ENCODE measurements at regions not wholly inside any gene's neighbourhood (a gene's known extent, or its start where the extent isn't known, plus 50 kb on each side); places are given as distances from the start of the nearest gene placed in this dataset.
"Not testable (repeated sequence)": the region's sequence is repeated elsewhere in the genome, so short reads cannot be mapped to it uniquely, and the experiment has no call there.

DNA sequence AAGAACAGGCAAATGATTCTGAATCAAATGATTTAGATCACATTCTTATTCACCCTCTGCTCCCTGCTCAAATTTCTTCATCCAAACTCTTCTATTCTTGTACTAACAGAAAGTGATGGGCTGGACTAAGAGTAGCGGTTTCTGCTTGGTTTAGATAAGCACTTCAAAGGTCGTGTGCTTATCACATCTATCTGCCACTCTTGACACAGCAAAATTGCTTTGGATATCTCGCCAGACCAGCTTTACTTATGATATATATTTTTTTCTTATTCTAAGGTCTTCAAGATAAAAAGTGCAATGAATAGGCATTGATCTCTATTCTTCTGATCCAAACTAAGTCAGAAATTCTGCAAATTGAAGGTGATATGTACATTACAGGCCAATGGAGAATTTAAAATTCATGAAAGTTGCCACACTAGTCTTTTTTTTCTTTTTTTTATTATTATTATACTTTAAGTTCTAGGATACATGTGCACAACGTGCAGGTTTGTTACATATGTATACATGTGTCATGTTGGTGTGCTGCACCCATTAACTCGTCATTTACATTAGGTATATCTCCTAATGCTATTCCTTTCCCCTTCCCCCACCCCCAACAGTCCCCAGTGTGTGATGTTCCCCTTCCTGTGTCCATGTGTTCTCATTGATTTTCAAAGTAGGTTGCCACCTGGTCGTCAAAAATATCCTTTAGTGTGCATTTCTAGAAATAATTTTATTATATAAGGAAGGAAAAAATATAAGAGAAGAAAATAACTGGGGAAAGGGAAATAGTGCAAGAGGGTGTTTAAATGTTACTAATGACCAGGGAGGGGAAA is 1941.0 kb upstream of the RAG2 start:
- no peaks in the 10 kb centered on the region for H3K4me1 Mint-ChIP-seq
- H3K36me3 Mint-ChIP-seq (ENCODE audit: low read depth) = no peaks in the 10 kb centered on the region
- H3K4me3 Mint-ChIP-seq = no peak overlapping the region
- no peak overlapping the region for H3K27ac Mint-ChIP-seq
- H3K27me3 Mint-ChIP-seq = no peaks in the 10 kb centered on the region
- ATAC-seq (replicated peaks) = no peak
- H3K9me3 Mint-ChIP-seq = peaks cover 11% of the 10 kb centered on the region

DNA sequence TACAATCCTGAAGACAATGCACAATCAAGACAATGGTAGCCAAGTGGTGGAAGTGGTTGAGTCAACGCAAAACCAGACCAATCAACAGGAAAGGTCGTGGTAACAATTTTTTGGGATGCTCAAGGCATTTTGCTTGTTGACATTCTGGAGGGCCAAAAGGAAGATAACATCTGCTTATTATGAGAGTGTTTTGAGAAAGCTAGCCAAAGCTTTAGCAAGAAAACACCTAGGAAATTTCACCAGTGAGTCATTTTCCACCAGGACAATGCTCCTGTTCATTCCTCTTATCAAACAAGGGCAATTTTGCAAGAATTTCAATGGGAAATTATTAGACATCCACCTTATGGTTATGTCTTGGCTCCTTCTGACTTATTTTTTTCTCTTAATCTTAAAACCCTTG is 1932.2 kb upstream of the RAG2 start:
- H3K4me3 Mint-ChIP-seq = no peak overlapping the region
- no peaks in the 10 kb centered on the region for H3K27me3 Mint-ChIP-seq
- H3K4me1 Mint-ChIP-seq = no peaks in the 10 kb centered on the region
- ATAC-seq (replicated peaks) = no peak
- H3K27ac Mint-ChIP-seq = no peak overlapping the region
- peaks cover 21% of the 10 kb centered on the region for H3K9me3 Mint-ChIP-seq
- no peaks in the 10 kb centered on the region for H3K36me3 Mint-ChIP-seq (ENCODE audit: low read depth)

DNA sequence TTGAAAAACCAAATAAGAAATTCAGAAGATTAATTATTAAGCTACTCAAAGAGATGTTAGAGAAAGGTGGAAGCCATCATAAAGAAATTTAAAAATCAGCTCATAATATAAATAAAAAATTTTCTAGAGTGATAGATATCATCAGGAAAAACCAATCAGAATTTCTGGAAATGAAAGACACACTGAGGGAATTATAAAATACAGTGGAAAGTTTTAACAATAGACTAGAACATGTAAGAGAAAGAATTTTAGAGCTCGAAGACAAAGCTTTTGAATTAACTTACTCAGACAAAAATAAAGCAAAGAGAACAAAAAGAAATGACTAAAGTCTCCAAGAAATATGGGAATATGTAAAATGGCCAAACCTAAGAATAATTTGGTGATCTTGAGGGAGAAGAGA is 1926.9 kb upstream of the RAG2 start:
- H3K9me3 Mint-ChIP-seq = peaks cover 25% of the 10 kb centered on the region
- H3K4me1 Mint-ChIP-seq = no peaks in the 10 kb centered on the region
- no peak overlapping the region for H3K27ac Mint-ChIP-seq
- no peak for ATAC-seq (replicated peaks)
- H3K4me3 Mint-ChIP-seq = no peak overlapping the region
- H3K36me3 Mint-ChIP-seq (ENCODE audit: low read depth) = no peaks in the 10 kb centered on the region
- no peaks in the 10 kb centered on the region for H3K27me3 Mint-ChIP-seq

DNA sequence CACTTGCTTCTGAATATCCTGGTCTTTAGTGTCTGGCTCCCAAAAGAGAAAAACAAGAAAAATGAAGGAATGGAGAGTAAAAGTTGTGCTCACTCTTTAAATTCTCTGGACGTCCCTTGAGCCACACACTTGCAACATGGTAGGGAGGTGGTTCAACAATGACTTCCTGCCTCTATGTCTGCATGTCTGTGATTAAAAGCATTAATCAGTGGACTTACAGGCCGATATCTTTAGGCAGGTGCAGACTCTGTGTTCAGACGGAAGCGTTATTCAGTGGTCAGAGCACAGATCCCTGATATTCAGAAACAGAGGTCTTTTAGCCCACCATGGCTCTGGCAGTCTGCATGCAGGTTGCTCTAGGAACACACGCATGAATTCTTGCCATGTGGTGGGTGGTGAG is 1920.0 kb upstream of the RAG2 start:
- peaks cover 13% of the 10 kb centered on the region for H3K9me3 Mint-ChIP-seq
- no peaks in the 10 kb centered on the region for H3K27me3 Mint-ChIP-seq
- H3K27ac Mint-ChIP-seq = no peak overlapping the region
- ATAC-seq (replicated peaks) = no peak
- H3K36me3 Mint-ChIP-seq (ENCODE audit: low read depth) = no peaks in the 10 kb centered on the region
- H3K4me3 Mint-ChIP-seq = no peak overlapping the region
- H3K4me1 Mint-ChIP-seq = no peaks in the 10 kb centered on the region

DNA sequence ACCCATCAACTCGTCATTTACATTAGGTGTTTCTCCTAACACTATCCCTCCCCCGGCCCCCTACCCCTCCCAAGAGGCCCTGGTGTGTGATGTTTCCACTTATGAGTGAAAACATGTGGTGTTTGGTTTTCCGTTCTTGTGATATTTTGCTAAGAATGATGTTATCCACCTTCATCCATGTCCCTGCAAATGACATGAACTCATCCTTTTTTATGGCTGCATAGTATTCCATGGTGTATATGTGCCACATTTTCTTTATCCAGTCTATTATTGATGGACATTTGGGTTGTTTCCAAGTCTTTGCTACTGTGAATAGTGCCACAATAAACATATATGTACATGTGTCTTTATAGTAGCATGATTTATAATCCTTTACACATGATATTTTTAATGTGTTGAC is 1914.8 kb upstream of the RAG2 start:
- H3K9me3 Mint-ChIP-seq = peaks cover 15% of the 10 kb centered on the region
- not testable (repeated sequence) for H3K27ac Mint-ChIP-seq; ATAC-seq (replicated peaks); H3K27me3 Mint-ChIP-seq; H3K4me3 Mint-ChIP-seq; H3K36me3 Mint-ChIP-seq (ENCODE audit: low read depth); H3K4me1 Mint-ChIP-seq

GRCh38 chr11:38510041-38510440 is 1912.0 kb upstream of the RAG2 start:
- Mint-ChIP-seq H3K4me3 (no peak overlapping the region), H3K27me3 (no peaks in the 10 kb centered on the region), H3K36me3 (ENCODE audit: low read depth) (no peaks in the 10 kb centered on the region), H3K4me1 (no peaks in the 10 kb centered on the region), H3K27ac (no peak overlapping the region), H3K9me3 (peaks cover 8% of the 10 kb centered on the region)
- ATAC-seq (replicated peaks) = no peak

DNA sequence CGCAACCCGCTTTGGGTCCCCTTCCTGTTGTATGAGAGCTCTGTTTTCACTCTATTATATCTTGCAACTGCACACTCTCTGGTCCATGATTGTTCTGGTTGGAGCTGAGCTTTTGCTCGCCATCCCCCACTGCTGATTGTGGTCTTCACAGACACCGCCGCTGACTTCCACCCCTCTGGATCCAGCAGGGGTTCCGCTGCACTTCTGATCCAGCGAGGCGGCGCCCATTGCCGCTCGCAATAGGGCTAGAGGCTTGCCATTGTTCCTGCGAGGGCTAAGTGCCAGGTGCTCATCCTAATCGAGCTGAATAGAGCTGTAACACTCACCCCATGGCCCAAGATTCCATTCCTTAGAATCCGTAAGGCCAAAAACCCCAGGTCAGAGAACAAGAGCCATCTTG is 1905.8 kb upstream of the RAG2 start:
- Mint-ChIP-seq H3K36me3 (ENCODE audit: low read depth) (no peaks in the 10 kb centered on the region), H3K27me3 (no peaks in the 10 kb centered on the region), H3K27ac (no peak overlapping the region), H3K9me3 (peaks cover 4% of the 10 kb centered on the region), H3K4me3 (no peak overlapping the region), H3K4me1 (no peaks in the 10 kb centered on the region)
- no peak for ATAC-seq (replicated peaks)

- Mint-ChIP-seq H3K4me1 (no peaks in the 10 kb centered on the region), H3K27me3 (no peaks in the 10 kb centered on the region), H3K9me3 (peaks cover 9% of the 10 kb centered on the region), H3K36me3 (ENCODE audit: low read depth) (no peaks in the 10 kb centered on the region), H3K4me3 (no peak overlapping the region), H3K27ac (no peak overlapping the region)
- ATAC-seq (replicated peaks) = no peak
These were observed 1900.7 kb upstream of the RAG2 start for GRCh38 chr11:38498721-38499120.

DNA sequence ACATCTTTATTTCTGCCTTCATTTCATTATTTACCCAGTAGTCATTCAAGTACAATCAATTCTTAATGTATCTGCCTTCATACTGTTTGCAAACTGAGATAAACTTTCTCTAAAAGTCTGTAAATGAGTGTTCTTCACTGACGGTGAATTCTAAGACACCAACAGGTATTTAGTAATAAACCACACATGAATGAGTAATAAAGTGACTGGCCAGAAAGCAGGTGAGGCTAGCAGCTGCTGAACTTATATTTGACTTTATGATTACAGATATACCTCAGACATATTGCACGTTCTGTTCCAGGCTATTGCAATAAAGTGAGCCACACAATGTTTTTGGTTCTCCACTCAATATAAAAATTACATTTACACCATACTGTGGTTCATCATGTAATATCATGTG is 1894.0 kb upstream of the RAG2 start:
- H3K4me1 Mint-ChIP-seq = no peaks in the 10 kb centered on the region
- H3K27ac Mint-ChIP-seq = no peak overlapping the region
- H3K4me3 Mint-ChIP-seq = no peak overlapping the region
- H3K9me3 Mint-ChIP-seq = peaks cover 13% of the 10 kb centered on the region
- H3K36me3 Mint-ChIP-seq (ENCODE audit: low read depth) = no peaks in the 10 kb centered on the region
- no peaks in the 10 kb centered on the region for H3K27me3 Mint-ChIP-seq
- ATAC-seq (replicated peaks) = no peak

- H3K9me3 Mint-ChIP-seq = peaks cover 22% of the 10 kb centered on the region
- no peak overlapping the region for H3K4me3 Mint-ChIP-seq
- H3K27me3 Mint-ChIP-seq = no peaks in the 10 kb centered on the region
- ATAC-seq (replicated peaks) = no peak
- no peaks in the 10 kb centered on the region for H3K4me1 Mint-ChIP-seq
- H3K36me3 Mint-ChIP-seq (ENCODE audit: low read depth) = no peaks in the 10 kb centered on the region
- H3K27ac Mint-ChIP-seq = no peak overlapping the region
These were observed 1883.4 kb upstream of the RAG2 start for GRCh38 chr11:38481391-38481790.

- H3K4me3 Mint-ChIP-seq = no peak overlapping the region
- H3K36me3 Mint-ChIP-seq (ENCODE audit: low read depth) = no peaks in the 10 kb centered on the region
- ATAC-seq (replicated peaks) = no peak
- no peaks in the 10 kb centered on the region for H3K27me3 Mint-ChIP-seq
- peaks cover 9% of the 10 kb centered on the region for H3K9me3 Mint-ChIP-seq
- H3K27ac Mint-ChIP-seq = no peak overlapping the region
- no peaks in the 10 kb centered on the region for H3K4me1 Mint-ChIP-seq
These were observed 1879.0 kb upstream of the RAG2 start for GRCh38 chr11:38476808-38477575.

- ATAC-seq (replicated peaks) = no peak
- Mint-ChIP-seq H3K27ac (no peak overlapping the region), H3K27me3 (no peaks in the 10 kb centered on the region), H3K9me3 (peaks cover 17% of the 10 kb centered on the region), H3K4me1 (no peaks in the 10 kb centered on the region), H3K4me3 (no peak overlapping the region), H3K36me3 (ENCODE audit: low read depth) (no peaks in the 10 kb centered on the region)
These were observed 1863.7 kb upstream of the RAG2 start for GRCh38 chr11:38461751-38462150.

GRCh38 chr11:38460896-38461295 is 1862.9 kb upstream of the RAG2 start:
- Mint-ChIP-seq H3K27ac (no peak overlapping the region), H3K9me3 (peaks cover 20% of the 10 kb centered on the region), H3K4me1 (no peaks in the 10 kb centered on the region), H3K4me3 (no peak overlapping the region), H3K36me3 (ENCODE audit: low read depth) (no peaks in the 10 kb centered on the region), H3K27me3 (no peaks in the 10 kb centered on the region)
- no peak for ATAC-seq (replicated peaks)

- no peak for ATAC-seq (replicated peaks)
- H3K4me1 Mint-ChIP-seq = no peaks in the 10 kb centered on the region
- no peaks in the 10 kb centered on the region for H3K36me3 Mint-ChIP-seq (ENCODE audit: low read depth)
- no peaks in the 10 kb centered on the region for H3K27me3 Mint-ChIP-seq
- H3K9me3 Mint-ChIP-seq = peaks cover 17% of the 10 kb centered on the region
- H3K4me3 Mint-ChIP-seq = no peak overlapping the region
- H3K27ac Mint-ChIP-seq = no peak overlapping the region
These were observed 1862.4 kb upstream of the RAG2 start for GRCh38 chr11:38460429-38460828.

DNA sequence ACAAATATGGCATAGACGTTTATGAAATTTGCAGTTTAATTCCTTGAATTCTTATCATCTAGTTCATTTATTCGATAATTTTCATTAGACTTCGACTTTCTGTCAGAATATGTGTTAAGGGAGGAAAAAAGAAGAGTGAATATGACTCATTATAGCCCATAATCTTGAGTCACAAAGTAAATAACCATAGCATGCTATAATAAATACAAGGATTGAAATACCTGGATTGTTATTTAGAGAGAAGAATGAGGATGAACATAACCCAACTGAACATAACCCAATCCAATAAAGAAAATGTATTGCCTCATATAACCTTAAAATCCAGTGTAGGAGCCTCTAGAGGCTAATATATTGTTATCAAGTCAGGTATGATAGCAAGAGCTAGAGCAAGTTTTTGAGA is 1858.3 kb upstream of the RAG2 start:
- Mint-ChIP-seq H3K4me3 (no peak overlapping the region), H3K36me3 (ENCODE audit: low read depth) (no peaks in the 10 kb centered on the region), H3K27ac (no peak overlapping the region), H3K9me3 (peaks cover 15% of the 10 kb centered on the region), H3K27me3 (no peaks in the 10 kb centered on the region), H3K4me1 (no peaks in the 10 kb centered on the region)
- no peak for ATAC-seq (replicated peaks)

Data from activated T-helper 17 cell treated with anti-CD3 and anti-CD28 coated beads, Interleukin-2, amount 50 U/mL, for 72 hours (primary cell).